ENCODE measurements at regions not wholly inside any gene's neighbourhood (a gene's known extent, or its start where the extent isn't known, plus 50 kb on each side); places are given as distances from the start of the nearest gene placed in this dataset.

- TF ChIP-seq CTCF (IDR thresholded peaks at IDR 0.05) (no peak), EZH2 (IDR thresholded peaks at IDR 0.05) (no peak)
Measured at GRCh38 chr1:82849460-82849859, 1048.7 kb downstream of the ADGRL2 start.
